Psoas muscle (tissue), 7 donors: ENCODE measurements at regions not wholly inside any gene's neighbourhood (a gene's known extent, or its start where the extent isn't known, plus 50 kb on each side); places are given as distances from the start of the nearest gene placed in this dataset.

Experiments used
- ATAC-seq, 4 donors: fragments of 200-7000 bp; cut with Tn5 transposase; one replicate each; pipeline ENCODE4 v1.9.1; 2020; ENCODE audit warnings: moderate library complexity in 3 of 4, mild to moderate bottlenecking in 2 of 4
- DNase-seq, 2 donors: peaks; one replicate each; pipeline ENCODE4 v3.0.0-alpha.2; 2020
- H3K27ac ChIP-seq: fragments of 200-600 bp; one replicate; pipeline ENCODE4 v1.8.0; 2022
- H3K27me3 ChIP-seq, 3 donors: fragments of 200-600 bp in 1 of 3; one replicate each; pipeline versions ENCODE4 v1.6.1 to v1.8.0; 2013 to 2022; ENCODE audit warnings: low read length in 2 of 3, mild to moderate bottlenecking in 2 of 3, moderate library complexity in 1 of 3; ENCODE audit not compliant: insufficient read depth in 3 of 3
- H3K36me3 ChIP-seq, 2 donors: fragments of 200-600 bp in 1 of 2; one replicate each; pipeline versions ENCODE4 v1.6.1 to v1.8.0; 2013 to 2022; ENCODE audit warnings: low read depth in 1 of 2, mild to moderate bottlenecking in 1 of 2, moderate library complexity in 1 of 2; ENCODE audit not compliant: insufficient read depth in 1 of 2
- H3K4me1 ChIP-seq: fragments of 200-600 bp; one replicate; pipeline ENCODE4 v1.8.0; 2022
- H3K4me3 ChIP-seq: fragments of 200-600 bp; one replicate; pipeline ENCODE4 v1.8.0; 2022; ENCODE audit warnings: mild to moderate bottlenecking
- H3K9me3 ChIP-seq: fragments of 200-600 bp; one replicate; pipeline ENCODE4 v1.8.0; 2022
- WGBS, 3 donors: extraction: QIAGEN DNeasy Blood & Tissue Kit; methylation state at CpG; one replicate each; pipeline versions ENCODE4 v1.1.6 to v1.1.7; 2013; 5-methylcytosine and 5-hydroxymethylcytosine counted together
- intact Hi-C, 2 donors: fragments of 100-400 bp; cut with DNase I; formaldehyde crosslinking; loops; one replicate each; pipeline versions ENCODE4 v1.11.0 to v1.14.2; 2022
- TF ChIP-seq, protein P1 (sequence below): fragments of 200-600 bp; IDR thresholded peaks from one replicate; pipeline ENCODE4 v1.8.0; 2022; ENCODE audit warnings: antibody characterized with exemption
- donor health status: healthy with polysubstance abuse.
- donor health status: DM: no; HTN: no; CAD: no; lungs with moderate emphysema.
- donor health status: Bipolar disorder and iron deficiency.
- donor health status: healthy.
- donor health status: DM: yes; HTN: yes; CAD: no.
- donor health status: DM: no; HTN: no; CAD: no.
- donor health status: DM: yes; HTN: yes; CAD: no.

DNA sequence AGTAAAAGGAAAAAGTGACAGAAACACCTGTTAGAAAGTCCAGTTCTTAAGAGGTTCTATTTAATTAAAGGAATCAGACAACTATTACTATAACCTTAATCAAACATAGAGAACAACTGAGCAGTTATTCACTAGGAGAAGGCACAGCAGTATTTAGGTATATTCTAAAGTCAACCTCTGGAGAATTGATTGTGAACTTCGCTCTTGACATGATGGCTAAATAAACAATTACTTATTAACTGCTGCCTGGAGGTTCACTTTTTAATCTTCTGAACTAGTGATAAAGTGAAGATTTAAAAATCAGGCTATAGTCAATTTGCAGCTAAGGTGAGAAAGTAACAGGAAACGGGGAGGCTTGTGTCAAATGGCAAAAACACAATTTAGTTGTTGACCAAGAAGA, 557.3 kb downstream of the FAM181B start:
- ATAC-seq = no peak
- TF ChIP-seq, protein P1, sequence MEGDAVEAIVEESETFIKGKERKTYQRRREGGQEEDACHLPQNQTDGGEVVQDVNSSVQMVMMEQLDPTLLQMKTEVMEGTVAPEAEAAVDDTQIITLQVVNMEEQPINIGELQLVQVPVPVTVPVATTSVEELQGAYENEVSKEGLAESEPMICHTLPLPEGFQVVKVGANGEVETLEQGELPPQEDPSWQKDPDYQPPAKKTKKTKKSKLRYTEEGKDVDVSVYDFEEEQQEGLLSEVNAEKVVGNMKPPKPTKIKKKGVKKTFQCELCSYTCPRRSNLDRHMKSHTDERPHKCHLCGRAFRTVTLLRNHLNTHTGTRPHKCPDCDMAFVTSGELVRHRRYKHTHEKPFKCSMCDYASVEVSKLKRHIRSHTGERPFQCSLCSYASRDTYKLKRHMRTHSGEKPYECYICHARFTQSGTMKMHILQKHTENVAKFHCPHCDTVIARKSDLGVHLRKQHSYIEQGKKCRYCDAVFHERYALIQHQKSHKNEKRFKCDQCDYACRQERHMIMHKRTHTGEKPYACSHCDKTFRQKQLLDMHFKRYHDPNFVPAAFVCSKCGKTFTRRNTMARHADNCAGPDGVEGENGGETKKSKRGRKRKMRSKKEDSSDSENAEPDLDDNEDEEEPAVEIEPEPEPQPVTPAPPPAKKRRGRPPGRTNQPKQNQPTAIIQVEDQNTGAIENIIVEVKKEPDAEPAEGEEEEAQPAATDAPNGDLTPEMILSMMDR = no peak

DNA sequence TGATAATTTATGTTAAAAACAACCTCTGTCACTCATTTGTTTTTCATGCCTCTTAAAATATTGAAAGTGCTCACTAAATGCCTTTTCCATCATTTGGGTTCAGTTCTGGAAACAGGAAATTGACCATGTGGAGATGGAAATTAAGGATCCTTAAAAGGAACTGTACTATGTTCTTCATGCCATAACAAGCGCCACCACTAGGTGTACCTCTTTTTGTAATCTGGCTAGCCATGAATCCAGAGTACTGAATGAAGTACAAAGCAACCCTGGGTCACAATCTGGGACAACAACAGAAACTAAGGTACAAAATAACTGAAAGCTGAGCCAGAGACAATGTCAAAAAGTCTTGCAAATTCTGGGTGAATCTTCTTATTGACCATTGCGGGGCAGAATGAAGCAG, 559.1 kb downstream of the FAM181B start:
- no peaks in the 10 kb centered on the region for H3K27me3 ChIP-seq
- 85 to 88% (median 86%) methylated on average over 2 of the region's 2 CpGs for whole genome bisulfite sequencing, 3 donors
- H3K27ac ChIP-seq = no peak overlapping the region
- H3K9me3 ChIP-seq = no peaks in the 10 kb centered on the region
- intact Hi-C loops = no loop called here
- TF ChIP-seq, protein P1 = no peak
- H3K4me3 ChIP-seq = no peak overlapping the region
- ATAC-seq (no peak), DNase-seq (no peak)
- no peaks in the 10 kb centered on the region for H3K36me3 ChIP-seq
- no peaks in the 10 kb centered on the region for H3K4me1 ChIP-seq

More for the DNA sequence above, 557.3 kb downstream of the FAM181B start:
- DNase-seq = no peak
- Histone ChIP-seq H3K27me3 (no peaks in the 10 kb centered on the region), H3K4me1 (no peaks in the 10 kb centered on the region), H3K9me3 (no peaks in the 10 kb centered on the region), H3K36me3 (no peaks in the 10 kb centered on the region), H3K4me3 (no peak overlapping the region), H3K27ac (no peak overlapping the region)
- 79 to 93% (median 91%) methylated on average over 2 of the region's 2 CpGs for WGBS, 3 donors
- intact Hi-C loops = no loop called here

DNA sequence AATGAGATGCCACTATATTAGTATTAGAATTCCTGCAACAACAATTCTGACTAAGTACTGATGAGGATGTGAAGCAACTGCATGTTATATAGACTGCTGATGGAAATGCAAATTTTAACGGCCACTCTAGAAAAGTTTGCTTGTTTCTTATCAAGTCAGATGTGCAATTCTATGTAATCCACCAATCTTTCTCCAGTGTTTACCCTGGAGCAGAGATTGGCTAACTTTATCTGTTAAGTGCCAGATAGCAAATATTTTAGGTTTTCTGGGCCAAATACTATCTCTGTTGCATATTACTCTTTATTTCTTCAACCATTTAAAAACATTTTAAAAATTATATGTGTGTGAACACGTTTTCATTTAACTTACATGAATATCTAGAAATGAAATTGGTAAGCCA, 586.9 kb downstream of the FAM181B start:
- intact Hi-C loops = no loop called here
- Histone ChIP-seq H3K27me3 (no peaks in the 10 kb centered on the region), H3K36me3 (no peaks in the 10 kb centered on the region), H3K9me3 (no peaks in the 10 kb centered on the region), H3K27ac (no peak overlapping the region), H3K4me1 (no peaks in the 10 kb centered on the region), H3K4me3 (no peak overlapping the region)
- TF ChIP-seq, protein P1 = no peak
- no peak for DNase-seq
- no peak for ATAC-seq
- 56 to 60% (median 57%) methylated on average over 2 of the region's 2 CpGs for WGBS, 3 donors

DNA sequence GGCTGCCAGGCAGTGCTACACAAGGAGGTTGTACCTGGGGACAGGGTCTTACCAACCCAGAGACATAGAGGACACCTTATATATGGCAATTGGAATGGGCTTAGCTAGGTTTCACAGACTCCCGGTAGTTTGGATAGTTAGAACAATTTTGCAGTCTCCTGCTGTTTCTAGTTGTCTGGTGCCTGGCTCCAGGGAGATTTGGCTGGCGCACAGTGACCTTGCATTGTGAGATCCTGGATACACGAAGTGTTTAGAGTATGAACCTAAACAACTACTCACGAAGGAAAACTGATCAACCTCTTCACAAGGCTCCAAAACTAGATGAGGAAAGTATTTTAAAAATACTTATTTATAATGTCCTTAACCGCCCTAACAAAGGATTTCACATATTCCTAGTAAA, 614.7 kb downstream of the FAM181B start:
- DNase-seq (no peak), ATAC-seq (no peak)
- Histone ChIP-seq H3K27me3 (no peaks in the 10 kb centered on the region), H3K9me3 (no peaks in the 10 kb centered on the region), H3K4me1 (no peaks in the 10 kb centered on the region), H3K4me3 (no peak overlapping the region), H3K36me3 (no peaks in the 10 kb centered on the region), H3K27ac (no peak overlapping the region)
- TF ChIP-seq, protein P1 = no peak
- 77 to 83% (median 79%) methylated on average over 5 of the region's 5 CpGs for WGBS, 3 donors
- intact Hi-C loops = no loop called here

DNA sequence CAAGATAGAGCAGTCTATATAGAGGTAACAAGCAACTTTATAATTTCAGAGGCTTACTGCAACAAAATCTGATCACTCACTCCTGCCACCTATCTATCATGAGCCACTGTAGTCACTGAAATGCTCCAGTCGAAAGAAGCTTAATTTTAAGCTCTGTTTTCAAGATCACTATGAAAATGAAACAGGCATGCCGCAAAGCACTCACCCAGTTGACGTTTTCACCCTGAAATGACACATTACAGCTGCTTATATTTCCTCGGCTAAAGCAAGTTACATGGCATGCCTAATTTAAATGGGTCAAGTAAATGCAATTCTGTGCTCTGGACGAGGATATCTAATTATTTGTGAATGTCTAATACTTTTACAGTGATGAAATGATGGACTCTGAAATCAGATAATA, 616.3 kb downstream of the FAM181B start:
- Histone ChIP-seq H3K4me1 (no peaks in the 10 kb centered on the region), H3K9me3 (no peaks in the 10 kb centered on the region), H3K27me3 (no peaks in the 10 kb centered on the region), H3K4me3 (no peak overlapping the region), H3K36me3 (no peaks in the 10 kb centered on the region), H3K27ac (no peak overlapping the region)
- intact Hi-C loops = no loop called here
- 33 to 37% (median 34%) methylated on average over 5 of the region's 5 CpGs for WGBS, 3 donors
- TF ChIP-seq, protein P1 = no peak
- ATAC-seq = no peak
- no peak for DNase-seq
